K562 (cell line): ENCODE measurements at regions not wholly inside any gene's neighbourhood (a gene's known extent, or its start where the extent isn't known, plus 50 kb on each side); places are given as distances from the start of the nearest gene placed in this dataset.

Experiments used
- ATAC-seq: fragments of 200-7000 bp; cut with Tn5 transposase; 3 replicates; pipeline ENCODE4 v1.9.1; 2020; ENCODE audit warnings: moderate library complexity
- BruUV-seq: library from RNA; stranded (reverse); fragments of 400-500 nt; replicated peaks from 2 replicates; lab custom pipeline; 2021; lab: Mats Ljungman, UMichigan
- CTCF ChIA-PET: fragments of 300-600 bp; formaldehyde crosslinking; extraction: SDS; loops from one replicate; lab custom pipeline; 2021; ENCODE audit warnings: low intra/inter-chr PET ratio; lab: Yijun Ruan, JAX
- POLR2A ChIA-PET: fragments of 300-600, 350-650 bp; sonication (Branson Sonifier 250); formaldehyde crosslinking; extraction: SDS; loops from one replicate; lab custom pipeline; 2021; ENCODE audit warnings: antibody characterized with exemption, inconsistent platforms; lab: Yijun Ruan, JAX
- DNase-seq, 4 experiments: peaks; one replicate each; pipeline versions ENCODE4 v3.0.0 to v3.0.0-alpha.2; 2011 to 2018; ENCODE audit warnings: low spot score in 3 of 4, mixed read lengths in 3 of 4; ENCODE audit errors: extremely low read depth in 1 of 4
- FAIRE-seq: peaks from 2 replicates; lab custom pipeline; 2011; peaks lifted over from hg19 to GRCh38; lab: Jason Lieb, UNC
- H2AFZ ChIP-seq: 2 replicates; pipeline ENCODE4 v1.6.0; 2011; ENCODE audit warnings: low read depth, low read length, control low read depth, inconsistent platforms
- H3K27ac ChIP-seq: fragments of 200-600 bp; 3 replicates; pipeline ENCODE4 v1.8.0; 2011; ENCODE audit warnings: low read depth, mild to moderate bottlenecking, control low read depth, inconsistent platforms, low read length, moderate library complexity, mixed read lengths; ENCODE audit errors: extremely low read depth
- H3K27me3 ChIP-seq, 2 experiments: fragments of 300-600 bp in 1 of 2; 2 replicates in 1 of 2; 3 replicates in 1 of 2; pipeline versions ENCODE4 v1.6.0 to v1.8.0; 2011; ENCODE audit warnings: inconsistent platforms in 2 of 2, low read length in 2 of 2, mild to moderate bottlenecking in 1 of 2, mixed read lengths in 1 of 2, moderate library complexity in 1 of 2; ENCODE audit not compliant: control insufficient read depth in 2 of 2, insufficient read depth in 2 of 2
- H3K36me3 ChIP-seq: fragments of 300-600 bp; 3 replicates; pipeline ENCODE4 v1.8.0; 2011; ENCODE audit warnings: mild to moderate bottlenecking, low read length, inconsistent platforms; ENCODE audit not compliant: control insufficient read depth, insufficient read depth
- H3K4me1 ChIP-seq, 2 experiments: fragments of 200-600 bp in 1 of 2; replicated peaks in 1 of 2; 2 replicates in 1 of 2; 3 replicates in 1 of 2; pipeline versions ENCODE4 v1.5.1 to v1.8.0; 2011; ENCODE audit warnings: inconsistent platforms in 2 of 2, low read length in 2 of 2, mild to moderate bottlenecking in 1 of 2, mixed read lengths in 1 of 2, moderate library complexity in 1 of 2; ENCODE audit not compliant: control insufficient read depth in 2 of 2, insufficient read depth in 2 of 2
- H3K4me2 ChIP-seq: 2 replicates; pipeline ENCODE4 v1.6.1; 2011; ENCODE audit warnings: low read length, control low read depth, inconsistent platforms, mixed read lengths; ENCODE audit not compliant: insufficient read depth
- H3K4me3 ChIP-seq: fragments of 200-600 bp; sonication (generic), shearing (Covaris generic); 2 replicates; pipeline ENCODE4 v1.5.1; 2016; ENCODE audit warnings: control low read depth, inconsistent platforms
- H3K79me2 ChIP-seq: fragments of 200-600 bp; 3 replicates; pipeline ENCODE4 v1.8.0; 2011; ENCODE audit warnings: low read length, inconsistent platforms; ENCODE audit not compliant: control insufficient read depth, insufficient read depth
- H3K9ac ChIP-seq, 2 experiments: 2 replicates each; pipeline versions ENCODE4 v1.6.0 to v1.6.1; 2011; ENCODE audit warnings: low read depth in 2 of 2, low read length in 2 of 2, control low read depth in 1 of 2, inconsistent platforms in 1 of 2, mild to moderate bottlenecking in 1 of 2, mixed read lengths in 1 of 2; ENCODE audit not compliant: insufficient read depth in 1 of 2
- H3K9me1 ChIP-seq: one replicate; pipeline ENCODE4 v1.6.0; 2011; ENCODE audit warnings: inconsistent platforms, mild to moderate bottlenecking, low read length, moderate library complexity; ENCODE audit not compliant: control insufficient read depth, insufficient read depth
- H3K9me3 ChIP-seq: replicated peaks from 2 replicates; pipeline ENCODE4 v1.5.1; 2011; ENCODE audit warnings: low read depth, low read length, inconsistent platforms; ENCODE audit not compliant: control insufficient read depth, insufficient read depth
- H4K20me1 ChIP-seq: replicated peaks from 2 replicates; pipeline ENCODE4 v1.6.1; 2011; ENCODE audit warnings: low read length, inconsistent platforms, mixed read lengths; ENCODE audit not compliant: control insufficient read depth, insufficient read depth
- ARID2 ChIP-seq: fragments of 450-650 bp; IDR thresholded peaks from 2 replicates; pipeline ENCODE4 v1.6.1; 2017; ENCODE audit warnings: antibody characterized with exemption, mild to moderate bottlenecking
- BACH1 ChIP-seq: fragments of 200-800 bp; sonication (Bioruptor generic); IDR thresholded peaks from 2 replicates; pipeline ENCODE4 v1.6.1; 2016; ENCODE audit warnings: missing genetic modification characterization, missing compliant biosample characterization
- BHLHE40 ChIP-seq: IDR thresholded peaks from 2 replicates; pipeline ENCODE4 v1.6.1; 2011; ENCODE audit warnings: low read length, improper control_type of control experiment
- CEBPB ChIP-seq: fragments of 450-650 bp; IDR thresholded peaks from 2 replicates; pipeline ENCODE4 v1.6.1; 2016; ENCODE audit warnings: missing genetic modification characterization, missing compliant biosample characterization
- FIP1L1 ChIP-seq: fragments of 200-400 bp; formaldehyde crosslinking; IDR thresholded peaks from 2 replicates; pipeline ENCODE4 v1.6.1; 2018; ENCODE audit warnings: mild to moderate bottlenecking, low read depth, low read length; ENCODE audit not compliant: poor library complexity, severe bottlenecking
- HOMEZ ChIP-seq: fragments of 250-450 bp; sonication (Bioruptor Pico); IDR thresholded peaks from 2 replicates; pipeline ENCODE4 v1.4.0; 2020; ENCODE audit warnings: mild to moderate bottlenecking, moderate library complexity
- MAFK ChIP-seq: IDR thresholded peaks from 2 replicates; pipeline ENCODE4 v1.6.1; 2011; ENCODE audit warnings: low read length, improper control_type of control experiment
- NFYB ChIP-seq: IDR thresholded peaks from 2 replicates; pipeline ENCODE4 v1.6.1; 2011; ENCODE audit warnings: mild to moderate bottlenecking, moderate library complexity; ENCODE audit not compliant: insufficient read length; ENCODE audit errors: extremely low read depth
- PHF20 ChIP-seq: fragments of 450-650 bp; IDR thresholded peaks from 2 replicates; pipeline ENCODE4 v1.6.1; 2018; ENCODE audit not compliant: partially characterized antibody
- POLR3G ChIP-seq: IDR thresholded peaks from 2 replicates; pipeline ENCODE4 v1.6.1; 2011; ENCODE audit not compliant: insufficient read length, insufficient replicate concordance; ENCODE audit errors: extremely low read depth
- SMAD3 ChIP-seq: fragments of 450-650 bp; formaldehyde crosslinking; conservative IDR thresholded peaks from 2 replicates; pipeline ENCODE4 v1.4.0; 2020; ENCODE audit warnings: mild to moderate bottlenecking
- TEAD4 ChIP-seq, 2 experiments: sonication (generic) in 1 of 2; formaldehyde crosslinking in 1 of 2; IDR thresholded peaks; 2 replicates each; pipeline versions ENCODE4 v1.6.1 to v1.8.0; 2012 to 2022; ENCODE audit warnings: borderline replicate concordance in 1 of 2, inconsistent platforms in 1 of 2, low read length in 1 of 2, mild to moderate bottlenecking in 1 of 2, missing genetic modification reagents in 1 of 2
- ZNF212 ChIP-seq: fragments of 450-650 bp; formaldehyde crosslinking; IDR thresholded peaks from 2 replicates; pipeline ENCODE4 v1.4.0; 2020; ENCODE audit warnings: mild to moderate bottlenecking
- ZNF740 ChIP-seq, 3 experiments: fragments of 200-800 bp in 1 of 3; sonication (Bioruptor generic) in 1 of 3; sonication (generic) in 1 of 3; formaldehyde crosslinking in 1 of 3; IDR thresholded peaks; 2 replicates each; pipeline versions ENCODE4 v1.6.1 to v1.8.0; 2016 to 2022; ENCODE audit warnings: mild to moderate bottlenecking in 2 of 3, missing compliant biosample characterization in 2 of 3, missing genetic modification characterization in 2 of 3, missing genetic modification reagents in 1 of 3
- ZNF76 ChIP-seq: fragments of 250-450 bp; sonication (Bioruptor Pico); IDR thresholded peaks from 2 replicates; pipeline ENCODE4 v1.4.0; 2020; ENCODE audit warnings: mild to moderate bottlenecking, moderate library complexity, borderline replicate concordance
- whole genome bisulfite sequencing: fragments of 100-300 bp; shearing (Covaris generic); methylation state at CpG from one replicate; pipeline ENCODE4 v1.1.6; 2016; ENCODE audit warnings: low coverage, mixed read lengths; ENCODE audit not compliant: insufficient coverage; ENCODE audit errors: missing lambda C conversion rate; 5-methylcytosine and 5-hydroxymethylcytosine counted together
- in situ Hi-C: fragments of 300-500 bp; cut with MboI; formaldehyde crosslinking; loops from 4 replicates; pipeline ENCODE4 v1.15.0; 2018; ENCODE audit warnings: inconsistent platforms, mixed read lengths
- intact Hi-C: fragments of 100-400 bp; cut with micrococcal nuclease; formaldehyde crosslinking; loops from 2 replicates; pipeline ENCODE4 v1.14.2; 2022
- TF ChIP-seq, protein P1 (sequence below): fragments of 250-450 bp; sonication (Bioruptor Pico); IDR thresholded peaks from 2 replicates; pipeline ENCODE4 v1.5.0; 2020; ENCODE audit warnings: mild to moderate bottlenecking, borderline replicate concordance
- TF ChIP-seq, protein P2 (sequence below): fragments of 450-650 bp; formaldehyde crosslinking; IDR thresholded peaks from 2 replicates; pipeline ENCODE4 v1.4.0; 2020; ENCODE audit warnings: mild to moderate bottlenecking, moderate library complexity

GRCh38 chr6:77097940-77098339 lies 365.4 kb downstream of the HTR1B start:
- H3K27ac ChIP-seq = no peak overlapping the region
- H4K20me1 ChIP-seq = no peaks in the 10 kb centered on the region
- no peaks in the 10 kb centered on the region for H3K9me1 ChIP-seq
- no peak overlapping the region for H3K9ac ChIP-seq
- TF ChIP-seq NFYB (no peak), FIP1L1 (no peak), HOMEZ (CRISPR knock-in tag) (no peak), CEBPB (no peak), ARID2 (no peak), POLR3G (no peak), BACH1 (tag) (no peak), ZNF212 (no peak), TEAD4 (IDR thresholded peaks at IDR 0.05; ENCODE audit: low read length) (no peak), TEAD4 (CRISPR knock-in tag; IDR thresholded peaks at IDR 0.05; ENCODE audit: borderline replicate concordance) (no peak), PHF20 (no peak), SMAD3 (CRISPR knock-in tag) (no peak), ZNF740 (CRISPR knock-in tag; IDR thresholded peaks at IDR 0.05) (no peak), ZNF740 (tag; IDR thresholded peaks at IDR 0.05) (no peak), BHLHE40 (no peak), ZNF76 (no peak), MAFK (no peak)
- TF ChIP-seq, protein P1, sequence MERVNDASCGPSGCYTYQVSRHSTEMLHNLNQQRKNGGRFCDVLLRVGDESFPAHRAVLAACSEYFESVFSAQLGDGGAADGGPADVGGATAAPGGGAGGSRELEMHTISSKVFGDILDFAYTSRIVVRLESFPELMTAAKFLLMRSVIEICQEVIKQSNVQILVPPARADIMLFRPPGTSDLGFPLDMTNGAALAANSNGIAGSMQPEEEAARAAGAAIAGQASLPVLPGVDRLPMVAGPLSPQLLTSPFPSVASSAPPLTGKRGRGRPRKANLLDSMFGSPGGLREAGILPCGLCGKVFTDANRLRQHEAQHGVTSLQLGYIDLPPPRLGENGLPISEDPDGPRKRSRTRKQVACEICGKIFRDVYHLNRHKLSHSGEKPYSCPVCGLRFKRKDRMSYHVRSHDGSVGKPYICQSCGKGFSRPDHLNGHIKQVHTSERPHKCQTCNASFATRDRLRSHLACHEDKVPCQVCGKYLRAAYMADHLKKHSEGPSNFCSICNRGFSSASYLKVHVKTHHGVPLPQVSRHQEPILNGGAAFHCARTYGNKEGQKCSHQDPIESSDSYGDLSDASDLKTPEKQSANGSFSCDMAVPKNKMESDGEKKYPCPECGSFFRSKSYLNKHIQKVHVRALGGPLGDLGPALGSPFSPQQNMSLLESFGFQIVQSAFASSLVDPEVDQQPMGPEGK (CRISPR knock-in tag) = no peak
- TF ChIP-seq, protein P2, sequence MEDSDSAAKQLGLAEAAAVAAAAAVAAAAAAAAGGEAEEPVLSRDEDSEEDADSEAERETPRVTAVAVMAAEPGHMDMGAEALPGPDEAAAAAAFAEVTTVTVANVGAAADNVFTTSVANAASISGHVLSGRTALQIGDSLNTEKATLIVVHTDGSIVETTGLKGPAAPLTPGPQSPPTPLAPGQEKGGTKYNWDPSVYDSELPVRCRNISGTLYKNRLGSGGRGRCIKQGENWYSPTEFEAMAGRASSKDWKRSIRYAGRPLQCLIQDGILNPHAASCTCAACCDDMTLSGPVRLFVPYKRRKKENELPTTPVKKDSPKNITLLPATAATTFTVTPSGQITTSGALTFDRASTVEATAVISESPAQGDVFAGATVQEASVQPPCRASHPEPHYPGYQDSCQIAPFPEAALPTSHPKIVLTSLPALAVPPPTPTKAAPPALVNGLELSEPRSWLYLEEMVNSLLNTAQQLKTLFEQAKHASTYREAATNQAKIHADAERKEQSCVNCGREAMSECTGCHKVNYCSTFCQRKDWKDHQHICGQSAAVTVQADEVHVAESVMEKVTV (CRISPR knock-in tag) = no peak
- BruUV-seq = no TSS peak
- CTCF ChIA-PET = no interaction called here
- H3K4me3 ChIP-seq = no peak overlapping the region
- no peak for ATAC-seq
- H3K4me2 ChIP-seq = no peak overlapping the region
- no peaks in the 10 kb centered on the region for H3K9me3 ChIP-seq
- H3K79me2 ChIP-seq = no peaks in the 10 kb centered on the region
- POLR2A ChIA-PET = no interaction called here
- DNase-seq = no peak
- WGBS = 0% methylated on average over 2 of the region's 2 CpGs
- no peaks in the 10 kb centered on the region for H3K36me3 ChIP-seq
- no peaks in the 10 kb centered on the region for H3K4me1 ChIP-seq
- no peaks in the 10 kb centered on the region for H3K27me3 ChIP-seq
- FAIRE-seq = no peak
- in situ Hi-C loops = no loop called here
- H2AFZ ChIP-seq = no peak overlapping the region
- intact Hi-C loops = no loop called here
